SK-N-SH (cell line): ENCODE measurements at regions not wholly inside any gene's neighbourhood (a gene's known extent, or its start where the extent isn't known, plus 50 kb on each side); places are given as distances from the start of the nearest gene placed in this dataset.

ENCODE experiments used
- CTCF ChIA-PET: fragments of 300-600, 350-600 bp; formaldehyde crosslinking; extraction: SDS; loops from one replicate; lab custom pipeline; 2021; lab: Yijun Ruan, JAX
- POLR2A ChIA-PET: fragments of 350-600 bp; sonication (Branson Sonifier 250); formaldehyde crosslinking; extraction: SDS; loops from one replicate; lab custom pipeline; 2020; ENCODE audit warnings: antibody characterized with exemption, inconsistent platforms; lab: Yijun Ruan, JAX
- DNase-seq: peaks from one replicate; pipeline ENCODE4 v3.0.0; 2012
- H2AFZ ChIP-seq: fragments of 200-600 bp; sonication (generic); 2 replicates; pipeline ENCODE4 v1.8.1; 2016; ENCODE audit warnings: antibody characterized with exemption, mild to moderate bottlenecking, low read depth
- H3F3A ChIP-seq: fragments of 200-600 bp; sonication (generic); replicated peaks from 2 replicates; pipeline ENCODE3; 2016; ENCODE audit warnings: antibody characterized with exemption, mild to moderate bottlenecking; ENCODE audit not compliant: insufficient read depth
- H3K27ac ChIP-seq, 2 experiments: fragments of 200-500 bp in 1 of 2; fragments of 200-600 bp in 1 of 2; sonication (Bioruptor generic) in 1 of 2; sonication (generic), shearing (Covaris generic) in 1 of 2; 2 replicates each; pipeline versions ENCODE4 v1.5.1 to v1.6.1; 2014 to 2016; ENCODE audit warnings: low read depth in 2 of 2, inconsistent platforms in 1 of 2, low read length in 1 of 2, mild to moderate bottlenecking in 1 of 2, mixed read lengths in 1 of 2
- H3K27me3 ChIP-seq: fragments of 200-600 bp; sonication (generic), shearing (Covaris generic); 2 replicates; pipeline ENCODE4 v1.6.1; 2016; ENCODE audit warnings: mixed run types; ENCODE audit not compliant: insufficient read depth
- H3K36me3 ChIP-seq, 2 experiments: fragments of 200-500 bp in 1 of 2; fragments of 200-600 bp in 1 of 2; sonication (Bioruptor generic) in 1 of 2; sonication (generic) in 1 of 2; replicated peaks in 1 of 2; 2 replicates each; pipeline versions ENCODE3 to v1.5.1; 2014 to 2016; ENCODE audit warnings: low read length in 1 of 2, mild to moderate bottlenecking in 1 of 2; ENCODE audit not compliant: insufficient read depth in 2 of 2, control insufficient read depth in 1 of 2
- H3K4me1 ChIP-seq, 2 experiments: fragments of 200-500 bp in 1 of 2; fragments of 200-600 bp in 1 of 2; sonication (Bioruptor generic) in 1 of 2; sonication (generic), shearing (Covaris generic) in 1 of 2; 2 replicates each; pipeline versions ENCODE4 v1.5.1 to v1.6.1; 2014 to 2016; ENCODE audit warnings: low read depth in 1 of 2, low read length in 1 of 2, mixed run types in 1 of 2; ENCODE audit not compliant: insufficient read depth in 2 of 2, control insufficient read depth in 1 of 2
- H3K4me2 ChIP-seq: fragments of 200-600 bp; sonication (generic), shearing (Covaris generic); 2 replicates; pipeline ENCODE4 v1.6.1; 2017; ENCODE audit warnings: mixed run types
- H3K4me3 ChIP-seq, 2 experiments: fragments of 200-500 bp in 1 of 2; fragments of 200-600 bp in 1 of 2; sonication (Bioruptor generic) in 1 of 2; sonication (generic), shearing (Covaris generic) in 1 of 2; 2 replicates each; pipeline versions ENCODE4 v1.5.1 to v1.8.1; 2014 to 2016; ENCODE audit warnings: low read depth in 2 of 2, inconsistent platforms in 1 of 2, low read length in 1 of 2, mild to moderate bottlenecking in 1 of 2, mixed read lengths in 1 of 2, moderate library complexity in 1 of 2
- H3K79me2 ChIP-seq: fragments of 200-600 bp; sonication (generic); 2 replicates; pipeline ENCODE4 v1.8.1; 2017; ENCODE audit warnings: mild to moderate bottlenecking; ENCODE audit not compliant: insufficient read depth
- H3K9ac ChIP-seq: fragments of 200-600 bp; sonication (generic); 2 replicates; pipeline ENCODE4 v1.6.1; 2017; ENCODE audit warnings: mixed run types
- H3K9me2 ChIP-seq: fragments of 200-600 bp; sonication (generic); 2 replicates; pipeline ENCODE4 v1.6.1; 2017; ENCODE audit warnings: mixed run types
- H3K9me3 ChIP-seq: fragments of 200-600 bp; sonication (generic); 2 replicates; pipeline ENCODE4 v1.6.1; 2017; ENCODE audit warnings: mixed run types, mild to moderate bottlenecking, moderate library complexity
- H4K20me1 ChIP-seq: fragments of 200-600 bp; sonication (generic); 2 replicates; pipeline ENCODE4 v1.6.1; 2017; ENCODE audit warnings: mild to moderate bottlenecking, mixed run types; ENCODE audit not compliant: insufficient read depth
- CHD2 ChIP-seq: fragments of 150-350 bp; IDR thresholded peaks from 2 replicates; pipeline ENCODE4 v1.6.1; 2018; ENCODE audit warnings: low read length; ENCODE audit not compliant: partially characterized antibody
- CTCF ChIP-seq: fragments of 200-600 bp; sonication (generic); IDR thresholded peaks from 2 replicates; pipeline ENCODE4 v1.6.1; 2017; ENCODE audit warnings: antibody characterized with exemption, mild to moderate bottlenecking, moderate library complexity
- ELF1 ChIP-seq: IDR thresholded peaks from 2 replicates; pipeline ENCODE4 v1.4.0; 2012
- EZH2phosphoT487 ChIP-seq: fragments of 200-600 bp; sonication (generic); IDR thresholded peaks from 2 replicates; pipeline ENCODE4 v1.6.1; 2017; ENCODE audit warnings: low read depth, mixed run types, mild to moderate bottlenecking, antibody characterized with exemption, moderate library complexity, borderline replicate concordance
- FOXJ3 ChIP-seq: sonication (generic); formaldehyde crosslinking; IDR thresholded peaks from 2 replicates; pipeline ENCODE4 v1.5.1; 2020; ENCODE audit warnings: mild to moderate bottlenecking, missing genetic modification reagents
- GATA2 ChIP-seq: sonication (generic); formaldehyde crosslinking; IDR thresholded peaks from 2 replicates; pipeline ENCODE4 v1.5.0; 2020; ENCODE audit warnings: mild to moderate bottlenecking, missing genetic modification reagents
- JUND ChIP-seq: IDR thresholded peaks from 2 replicates; pipeline ENCODE4 v1.4.0; 2012
- MAX ChIP-seq: IDR thresholded peaks from 2 replicates; pipeline ENCODE4 v1.4.0; 2012; ENCODE audit warnings: low read depth
- MEF2A ChIP-seq: IDR thresholded peaks from 2 replicates; pipeline ENCODE4 v1.4.0; 2012; ENCODE audit warnings: low read depth, borderline replicate concordance
- MXI1 ChIP-seq: IDR thresholded peaks from 2 replicates; pipeline ENCODE4 v1.6.1; 2012; ENCODE audit warnings: mild to moderate bottlenecking, low read depth, low read length, improper control_type of control experiment
- NFIC ChIP-seq: IDR thresholded peaks from 2 replicates; pipeline ENCODE4 v1.4.0; 2012; ENCODE audit warnings: borderline replicate concordance
- POLR2AphosphoS5 ChIP-seq: IDR thresholded peaks from 2 replicates; pipeline ENCODE4 v1.6.1; 2012; ENCODE audit warnings: low read depth, low read length
- REST ChIP-seq: IDR thresholded peaks from 2 replicates; pipeline ENCODE4 v1.6.1; 2012; ENCODE audit warnings: mild to moderate bottlenecking, low read depth, low read length, moderate library complexity
- SIN3A ChIP-seq: IDR thresholded peaks from 2 replicates; pipeline ENCODE4 v1.6.1; 2012; ENCODE audit warnings: low read depth, mild to moderate bottlenecking, low read length, moderate library complexity, borderline replicate concordance
- SMC3 ChIP-seq: IDR thresholded peaks from 2 replicates; pipeline ENCODE4 v1.6.1; 2012; ENCODE audit warnings: low read depth, low read length, improper control_type of control experiment
- TCF12 ChIP-seq: IDR thresholded peaks from 2 replicates; pipeline ENCODE4 v1.4.0; 2012
- USF1 ChIP-seq: IDR thresholded peaks from 2 replicates; pipeline ENCODE4 v1.4.0; 2012; ENCODE audit warnings: low read depth, borderline replicate concordance
- USF2 ChIP-seq: fragments of 150-350 bp; IDR thresholded peaks from 2 replicates; pipeline ENCODE4 v1.6.1; 2017; ENCODE audit warnings: antibody characterized with exemption, low read length, low read depth, borderline replicate concordance
- YY1 ChIP-seq: IDR thresholded peaks from 2 replicates; pipeline ENCODE4 v1.4.0; 2012; ENCODE audit warnings: low read depth, mild to moderate bottlenecking

GRCh38 chr3:30073040-30073439 is 533.4 kb upstream of the TGFBR2 start:
- Histone ChIP-seq H3K4me3 (no peak overlapping the region), H3K4me2 (no peak overlapping the region), H3K27me3 (no peaks in the 10 kb centered on the region), H3K9me3 (no peaks in the 10 kb centered on the region), H3K4me1 (peaks cover 0 to 2% of the 10 kb centered on the region in 2 experiments; a peak in 2 of 4 replicates), H3F3A (no peaks in the 10 kb centered on the region), H2AFZ (no peak overlapping the region), H3K9ac (no peak overlapping the region), H3K36me3 (no peaks in the 10 kb centered on the region), H3K79me2 (no peaks in the 10 kb centered on the region), H3K27ac (no peak overlapping the region), H3K9me2 (no peaks in the 10 kb centered on the region; the same call in 1 of the 2 replicates), H4K20me1 (no peaks in the 10 kb centered on the region)
- no peak for TF ChIP-seq REST
- no peak for TF ChIP-seq EZH2phosphoT487
- no peak for TF ChIP-seq MEF2A
- TF ChIP-seq SIN3A = no peak
- TF ChIP-seq GATA2 (CRISPR knock-in tag) = no peak
- no peak for TF ChIP-seq USF2
- no peak for TF ChIP-seq CHD2
- no peak for TF ChIP-seq NFIC
- TF ChIP-seq USF1 = no peak
- TF ChIP-seq FOXJ3 (CRISPR knock-in tag) = no peak
- TF ChIP-seq YY1 = no peak
- no peak for TF ChIP-seq JUND
- TF ChIP-seq POLR2AphosphoS5 = no peak
- no peak for TF ChIP-seq SMC3
- no peak for TF ChIP-seq CTCF
- no peak for TF ChIP-seq MAX
- no peak for TF ChIP-seq TCF12
- TF ChIP-seq ELF1 = no peak
- no peak for TF ChIP-seq MXI1
- POLR2A ChIA-PET = no interaction called here
- CTCF ChIA-PET = interaction anchor here (1.1 to 1.2 kb wide), 2 partner anchors 26 to 31 kb away, joined by 3 to 4 read pairs; no protein-coding TSS in a partner anchor
- no peak for DNase-seq
